CD14-positive monocyte (primary cell): ENCODE measurements at regions not wholly inside any gene's neighbourhood (a gene's known extent, or its start where the extent isn't known, plus 50 kb on each side); places are given as distances from the start of the nearest gene placed in this dataset.

ENCODE experiments used
- DNase-seq, 3 donors: peaks; one replicate each; pipeline ENCODE4 v3.0.0-alpha.2; 2011 to 2022
- H2AFZ ChIP-seq: 2 replicates; pipeline ENCODE4 v1.6.0; 2012; ENCODE audit warnings: mild to moderate bottlenecking, low read depth, low read length, inconsistent platforms; ENCODE audit not compliant: insufficient read depth, poor library complexity, severe bottlenecking
- H3K27ac ChIP-seq, 2 donors: 1 replicate in 1 of 2; 2 replicates in 1 of 2; pipeline ENCODE4 v1.5.1; 2012 to 2013; ENCODE audit warnings: low read length in 2 of 2, control low read depth in 1 of 2, inconsistent platforms in 1 of 2, low read depth in 1 of 2, mild to moderate bottlenecking in 1 of 2
- H3K27me3 ChIP-seq, 2 donors: one replicate each; pipeline versions ENCODE4 v1.6.0 to v1.6.1; 2011 to 2013; ENCODE audit warnings: low read length in 2 of 2; ENCODE audit not compliant: control insufficient read depth in 2 of 2, insufficient read depth in 2 of 2
- H3K36me3 ChIP-seq, 2 donors: replicated peaks in 1 of 2; 1 replicate in 1 of 2; 2 replicates in 1 of 2; pipeline versions ENCODE4 v1.5.1 to v1.6.1; 2012 to 2013; ENCODE audit warnings: low read length in 2 of 2, control low read depth in 1 of 2, inconsistent platforms in 1 of 2, mild to moderate bottlenecking in 1 of 2; ENCODE audit not compliant: insufficient read depth in 2 of 2, control insufficient read depth in 1 of 2
- H3K4me1 ChIP-seq, 2 donors: 1 replicate in 1 of 2; 2 replicates in 1 of 2; pipeline versions ENCODE4 v1.5.1 to v1.6.1; 2012 to 2013; ENCODE audit warnings: low read length in 2 of 2, control low read depth in 1 of 2, inconsistent platforms in 1 of 2, mild to moderate bottlenecking in 1 of 2, moderate library complexity in 1 of 2; ENCODE audit not compliant: insufficient read depth in 2 of 2, control insufficient read depth in 1 of 2
- H3K4me2 ChIP-seq: replicated peaks from 2 replicates; pipeline ENCODE3; 2012; ENCODE audit warnings: low read length, moderate library complexity, mild to moderate bottlenecking; ENCODE audit not compliant: poor library complexity, severe bottlenecking; ENCODE audit errors: extremely low read depth
- H3K4me3 ChIP-seq, 3 experiments: fragments of 200-600 bp in 1 of 3; sonication (generic) in 1 of 3; replicated peaks in 1 of 3; 1 replicate in 2 of 3; 2 replicates in 1 of 3; pipeline ENCODE4 v1.5.1; 2011 to 2013; ENCODE audit warnings: low read length in 3 of 3, mild to moderate bottlenecking in 3 of 3, control low read depth in 2 of 3, low read depth in 2 of 3, inconsistent platforms in 1 of 3, moderate library complexity in 1 of 3
- H3K79me2 ChIP-seq: 2 replicates; pipeline ENCODE4 v1.6.0; 2012; ENCODE audit warnings: mild to moderate bottlenecking, control low read depth, inconsistent platforms, low read length, moderate library complexity; ENCODE audit not compliant: insufficient read depth
- H3K9ac ChIP-seq: 2 replicates; pipeline ENCODE4 v1.6.0; 2017; ENCODE audit warnings: low read length, mild to moderate bottlenecking; ENCODE audit not compliant: insufficient read depth, poor library complexity, severe bottlenecking
- H3K9me3 ChIP-seq, 2 donors: replicated peaks in 1 of 2; 1 replicate in 1 of 2; 2 replicates in 1 of 2; pipeline versions ENCODE4 v1.5.1 to v1.6.1; 2012 to 2013; ENCODE audit warnings: low read length in 2 of 2, control low read depth in 1 of 2; ENCODE audit not compliant: control insufficient read depth in 1 of 2, insufficient read depth in 1 of 2
- H4K20me1 ChIP-seq: 2 replicates; pipeline ENCODE4 v1.6.0; 2012; ENCODE audit warnings: mild to moderate bottlenecking, low read length, control low read depth, moderate library complexity; ENCODE audit not compliant: insufficient read depth
- H3K27ac Mint-ChIP-seq, 7 donors: one replicate each; pipeline ENCODE4 v1.8.0; 2020; ENCODE audit warnings: mild to moderate bottlenecking in 7 of 7, mixed read lengths in 7 of 7, moderate library complexity in 6 of 7, inconsistent platforms in 2 of 7
- H3K27me3 Mint-ChIP-seq, 3 donors: one replicate each; pipeline ENCODE4 v1.8.0; 2021 to 2022; ENCODE audit warnings: low read depth in 3 of 3, mild to moderate bottlenecking in 3 of 3, mixed read lengths in 3 of 3, moderate library complexity in 3 of 3, inconsistent platforms in 1 of 3
- H3K36me3 Mint-ChIP-seq, 2 donors: one replicate each; pipeline ENCODE4 v1.8.0; 2020; ENCODE audit warnings: mixed read lengths in 2 of 2, inconsistent platforms in 1 of 2, mild to moderate bottlenecking in 1 of 2
- H3K4me1 Mint-ChIP-seq: one replicate; pipeline ENCODE4 v1.8.0; 2020; ENCODE audit warnings: mild to moderate bottlenecking, mixed read lengths
- H3K4me3 Mint-ChIP-seq, 2 donors: one replicate each; pipeline ENCODE4 v1.8.0; 2020; ENCODE audit warnings: mild to moderate bottlenecking in 2 of 2, mixed read lengths in 2 of 2, moderate library complexity in 1 of 2
- H3K9me3 Mint-ChIP-seq, 7 donors: one replicate each; pipeline ENCODE4 v1.8.0; 2020 to 2022; ENCODE audit warnings: mixed read lengths in 7 of 7, mild to moderate bottlenecking in 6 of 7, moderate library complexity in 6 of 7, inconsistent platforms in 2 of 7
- CTCF ChIP-seq: fragments of 200-600 bp; IDR thresholded peaks from one replicate; pipeline ENCODE4 v1.8.0; 2022; ENCODE audit warnings: antibody characterized with exemption, mild to moderate bottlenecking
- WGBS: methylation state at CpG from one replicate; pipeline ENCODE4 v1.1.5; 2013; ENCODE audit warnings: missing lambda C conversion rate; ENCODE audit not compliant: insufficient coverage; 5-methylcytosine and 5-hydroxymethylcytosine counted together
- intact Hi-C, 2 donors: fragments of 100-400 bp; cut with micrococcal nuclease; formaldehyde crosslinking; loops; one replicate each; pipeline versions ENCODE4 v1.15.0 to v1.15.1; 2023

GRCh38 chr12:128191380-128191779 is 75.6 kb upstream of the TMEM132C start:
- H3K4me1 Mint-ChIP-seq, result no peaks in the 10 kb centered on the region
- Histone ChIP-seq H3K27me3 (no peaks in the 10 kb centered on the region), H4K20me1 (no peaks in the 10 kb centered on the region), H3K9ac (no peak overlapping the region), H2AFZ (no peak overlapping the region), H3K4me1 (no peaks in the 10 kb centered on the region), H3K27ac (no peak overlapping the region), H3K4me3 (no peak overlapping the region), H3K9me3 (peaks cover 27 to 38% of the 10 kb centered on the region in 2 donors), H3K79me2 (no peaks in the 10 kb centered on the region), H3K36me3 (no peaks in the 10 kb centered on the region), H3K4me2 (no peak overlapping the region)
- H3K27me3 Mint-ChIP-seq, result peaks cover 0 to 3% (median 0%) of the 10 kb centered on the region in 3 donors
- 54% methylated on average over 3 of the region's 14 CpGs for WGBS
- H3K27ac Mint-ChIP-seq, result no peak overlapping the region
- no peak for DNase-seq
- H3K4me3 Mint-ChIP-seq, result no peak overlapping the region
- no peak for TF ChIP-seq CTCF
- H3K9me3 Mint-ChIP-seq, result peaks cover 2 to 23% (median 5%) of the 10 kb centered on the region in 7 donors
- H3K36me3 Mint-ChIP-seq, result no peaks in the 10 kb centered on the region
- intact Hi-C loops, result no loop called here

GRCh38 chr12:128204711-128205110 is 62.3 kb upstream of the TMEM132C start:
- intact Hi-C loops, result no loop called here
- H4K20me1 ChIP-seq, result no peaks in the 10 kb centered on the region
- no peak for TF ChIP-seq CTCF
- no peaks in the 10 kb centered on the region for H3K36me3 ChIP-seq
- H3K27ac ChIP-seq, result no peak overlapping the region
- WGBS, result 89% methylated on average over 5 of the region's 7 CpGs
- H3K9me3 ChIP-seq, result peaks cover 28 to 32% of the 10 kb centered on the region in 2 donors
- no peaks in the 10 kb centered on the region for H3K79me2 ChIP-seq
- H3K4me3 Mint-ChIP-seq, result no peak overlapping the region
- H3K27me3 ChIP-seq, result no peaks in the 10 kb centered on the region
- no peak overlapping the region for H3K9ac ChIP-seq
- no peaks in the 10 kb centered on the region for H3K4me1 ChIP-seq
- H3K4me2 ChIP-seq, result no peak overlapping the region
- no peaks in the 10 kb centered on the region for H3K4me1 Mint-ChIP-seq
- no peaks in the 10 kb centered on the region for H3K36me3 Mint-ChIP-seq
- no peak overlapping the region for H3K4me3 ChIP-seq
- H3K9me3 Mint-ChIP-seq, result peaks cover 0 to 19% (median 5%) of the 10 kb centered on the region in 7 donors
- H3K27me3 Mint-ChIP-seq, result peaks cover 0 to 3% (median 1%) of the 10 kb centered on the region in 3 donors
- DNase-seq, result no peak
- no peak overlapping the region for H3K27ac Mint-ChIP-seq
- no peak overlapping the region for H2AFZ ChIP-seq
